Fibroblast of skin of scalp (primary cell): ENCODE measurements at regions not wholly inside any gene's neighbourhood (a gene's known extent, or its start where the extent isn't known, plus 50 kb on each side); places are given as distances from the start of the nearest gene placed in this dataset.
"Not testable (repeated sequence)": the region's sequence is repeated elsewhere in the genome, so short reads cannot be mapped to it uniquely, and the experiment has no call there.

Source experiments
- DNase-seq: peaks from one replicate; pipeline ENCODE4 v3.0.0-alpha.2; 2013

GRCh38 chr18:64840911-64841701 lies 692.2 kb upstream of the LINC00305 start:
- no peak for DNase-seq

- DNase-seq = no peak
These were observed 661.5 kb upstream of the LINC00305 start for GRCh38 chr18:64810354-64810753.

- DNase-seq = no peak
These were observed 660.9 kb upstream of the LINC00305 start for GRCh38 chr18:64809801-64810200.

GRCh38 chr18:64807560-64807959 lies 658.7 kb upstream of the LINC00305 start:
- no peak for DNase-seq

GRCh38 chr18:64806691-64807090 lies 657.8 kb upstream of the LINC00305 start:
- DNase-seq = no peak

GRCh38 chr18:64806232-64806631 lies 657.3 kb upstream of the LINC00305 start:
- no peak for DNase-seq

GRCh38 chr18:64803471-64803870 lies 654.6 kb upstream of the LINC00305 start:
- no peak for DNase-seq

GRCh38 chr18:64800151-64800550 lies 651.3 kb upstream of the LINC00305 start:
- DNase-seq = no peak

GRCh38 chr18:64799376-64799775 lies 650.5 kb upstream of the LINC00305 start:
- DNase-seq = peak; percentile 16

- no peak for DNase-seq
These were observed 642.3 kb upstream of the LINC00305 start for GRCh38 chr18:64791236-64791635.

GRCh38 chr18:64785686-64786085 lies 636.8 kb upstream of the LINC00305 start:
- DNase-seq = no peak

GRCh38 chr18:64777556-64777955 lies 628.7 kb upstream of the LINC00305 start:
- DNase-seq = no peak

- DNase-seq = no peak
These were observed 617.0 kb upstream of the LINC00305 start for GRCh38 chr18:64765908-64766307.

- no peak for DNase-seq
These were observed 603.8 kb upstream of the LINC00305 start for GRCh38 chr18:64752707-64753106.

- DNase-seq = no peak
These were observed 601.0 kb upstream of the LINC00305 start for GRCh38 chr18:64749884-64750283.

- DNase-seq = no peak
These were observed 598.9 kb upstream of the LINC00305 start for GRCh38 chr18:64747803-64748202.

- DNase-seq = no peak
These were observed 594.0 kb upstream of the LINC00305 start for GRCh38 chr18:64742898-64743297.

- no peak for DNase-seq
These were observed 585.2 kb upstream of the LINC00305 start for GRCh38 chr18:64734063-64734462.

- DNase-seq = not testable (repeated sequence)
These were observed 576.8 kb upstream of the LINC00305 start for GRCh38 chr18:64725657-64726056.

- DNase-seq = no peak
These were observed 572.0 kb upstream of the LINC00305 start for GRCh38 chr18:64720781-64721464.

GRCh38 chr18:64718808-64719207 lies 569.9 kb upstream of the LINC00305 start:
- no peak for DNase-seq

- no peak for DNase-seq
These were observed 568.1 kb upstream of the LINC00305 start for GRCh38 chr18:64717026-64717425.

- no peak for DNase-seq
These were observed 565.2 kb upstream of the LINC00305 start for GRCh38 chr18:64714086-64714485.

- no peak for DNase-seq
These were observed 564.4 kb upstream of the LINC00305 start for GRCh38 chr18:64713284-64713683.
